OCI-LY7 (cell line): ENCODE measurements at regions not wholly inside any gene's neighbourhood (a gene's known extent, or its start where the extent isn't known, plus 50 kb on each side); places are given as distances from the start of the nearest gene placed in this dataset.

Source experiments
- CTCF ChIP-seq: fragments of 200-600 bp; sonication (generic); conservative IDR thresholded peaks from 2 replicates; pipeline ENCODE4 v1.5.1; 2014; ENCODE audit warnings: mild to moderate bottlenecking, antibody characterized with exemption, low read length, moderate library complexity, mixed read lengths
- EZH2phosphoT487 ChIP-seq: fragments of 200-600 bp; sonication (generic); IDR thresholded peaks from 2 replicates; pipeline ENCODE4 v1.6.1; 2018; ENCODE audit warnings: low read depth, borderline replicate concordance, mild to moderate bottlenecking, mixed run types, antibody characterized with exemption, low read length, moderate library complexity, mixed read lengths

- TF ChIP-seq CTCF (no peak), EZH2phosphoT487 (no peak)
Observed at GRCh38 chr14:53758141-53758540, 198.5 kb downstream of the BMP4 start.
